ENCODE measurements at regions not wholly inside any gene's neighbourhood (a gene's known extent, or its start where the extent isn't known, plus 50 kb on each side); places are given as distances from the start of the nearest gene placed in this dataset.
"Not testable (repeated sequence)": the region's sequence is repeated elsewhere in the genome, so short reads cannot be mapped to it uniquely, and the experiment has no call there.

DNA sequence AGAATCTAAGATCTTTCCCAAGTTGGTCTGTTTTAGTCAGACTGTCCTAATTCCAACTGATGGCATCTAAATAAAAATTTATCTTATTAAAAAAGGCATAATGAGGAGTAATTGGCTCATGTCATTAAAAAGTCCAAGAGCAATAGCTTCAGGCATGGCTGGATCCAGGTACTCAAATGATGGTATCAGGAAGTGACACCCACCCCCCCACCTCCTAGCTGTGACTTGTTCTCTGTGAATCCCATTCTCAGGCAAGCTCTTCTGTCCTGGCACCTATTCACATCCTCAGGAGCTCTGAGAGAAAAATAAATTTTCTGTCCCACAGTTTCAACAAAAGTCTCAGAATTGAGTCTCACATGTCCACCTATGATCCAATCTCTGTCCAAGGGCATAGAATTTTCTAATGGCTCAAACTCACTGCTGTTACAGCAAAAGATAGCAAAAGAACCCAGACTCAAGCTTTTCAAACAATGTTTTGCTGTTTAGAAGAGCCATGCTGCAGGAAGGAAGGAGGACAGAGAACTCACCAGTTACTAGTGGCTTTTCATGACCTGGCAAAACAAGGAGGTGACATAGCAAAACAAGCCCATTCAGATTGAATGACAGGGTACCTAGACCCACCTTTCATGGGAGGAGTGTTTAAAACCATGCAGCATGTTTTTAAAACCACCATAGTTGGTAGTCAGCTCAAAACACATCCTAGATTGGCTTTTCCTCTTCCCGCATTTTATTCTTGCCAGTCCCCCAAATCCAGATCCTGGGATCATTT lies 496.1 kb downstream of the PREX1 start:
- TF ChIP-seq, protein P1, sequence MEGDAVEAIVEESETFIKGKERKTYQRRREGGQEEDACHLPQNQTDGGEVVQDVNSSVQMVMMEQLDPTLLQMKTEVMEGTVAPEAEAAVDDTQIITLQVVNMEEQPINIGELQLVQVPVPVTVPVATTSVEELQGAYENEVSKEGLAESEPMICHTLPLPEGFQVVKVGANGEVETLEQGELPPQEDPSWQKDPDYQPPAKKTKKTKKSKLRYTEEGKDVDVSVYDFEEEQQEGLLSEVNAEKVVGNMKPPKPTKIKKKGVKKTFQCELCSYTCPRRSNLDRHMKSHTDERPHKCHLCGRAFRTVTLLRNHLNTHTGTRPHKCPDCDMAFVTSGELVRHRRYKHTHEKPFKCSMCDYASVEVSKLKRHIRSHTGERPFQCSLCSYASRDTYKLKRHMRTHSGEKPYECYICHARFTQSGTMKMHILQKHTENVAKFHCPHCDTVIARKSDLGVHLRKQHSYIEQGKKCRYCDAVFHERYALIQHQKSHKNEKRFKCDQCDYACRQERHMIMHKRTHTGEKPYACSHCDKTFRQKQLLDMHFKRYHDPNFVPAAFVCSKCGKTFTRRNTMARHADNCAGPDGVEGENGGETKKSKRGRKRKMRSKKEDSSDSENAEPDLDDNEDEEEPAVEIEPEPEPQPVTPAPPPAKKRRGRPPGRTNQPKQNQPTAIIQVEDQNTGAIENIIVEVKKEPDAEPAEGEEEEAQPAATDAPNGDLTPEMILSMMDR (conservative IDR thresholded peaks at IDR 0.05): no peak

DNA sequence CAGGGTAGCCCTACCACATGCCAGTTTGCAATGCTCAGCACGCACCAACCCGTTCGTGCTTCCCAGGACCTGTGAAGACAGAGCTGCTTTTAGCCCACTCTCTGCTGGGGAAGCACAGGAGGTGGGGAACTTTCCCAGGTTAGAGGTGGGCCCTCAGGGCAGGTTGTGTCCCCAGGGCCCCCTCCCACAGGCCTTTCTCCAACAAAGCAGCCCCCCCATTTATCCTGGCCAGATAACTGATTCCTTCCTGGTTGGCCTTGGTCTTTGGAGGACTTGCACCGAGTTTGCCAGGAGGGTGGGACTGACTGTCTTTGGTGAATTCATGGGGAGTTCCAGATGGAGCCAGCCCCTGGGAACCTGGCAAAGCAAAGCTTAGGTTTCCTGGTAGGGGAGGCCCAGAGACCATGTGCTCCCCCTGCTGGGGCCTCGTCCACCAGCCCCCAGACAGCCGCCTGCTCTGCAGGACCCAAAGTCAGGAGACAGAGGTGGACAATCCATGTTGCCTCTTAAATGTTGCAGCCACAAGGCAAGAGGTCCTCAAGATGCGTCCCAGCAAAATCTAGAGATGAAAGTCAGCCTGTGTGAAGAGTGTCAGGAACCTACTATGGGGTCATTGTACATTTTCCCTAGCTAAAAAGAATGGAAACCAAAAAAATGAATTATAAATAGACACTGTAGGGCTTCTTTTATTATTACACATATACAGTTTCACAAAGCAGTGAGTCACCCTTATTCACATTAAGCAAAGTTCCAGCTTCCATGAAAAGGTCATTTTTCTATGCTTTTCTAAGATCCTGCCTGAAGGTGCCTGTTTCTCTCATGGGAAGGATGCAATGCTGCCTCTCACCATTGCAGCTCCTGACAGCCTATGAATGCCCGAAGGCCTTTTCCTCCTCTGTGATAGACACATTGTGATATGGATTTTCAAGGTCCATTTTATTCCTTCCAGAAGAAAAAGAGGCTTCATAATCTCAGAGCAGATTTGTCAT lies 497.8 kb downstream of the PREX1 start:
- TF ChIP-seq, protein P1 (conservative IDR thresholded peaks at IDR 0.05): peak; percentile 47
- no peaks in the 10 kb centered on the region for H3K9me3 Mint-ChIP-seq
- H3K27me3 Mint-ChIP-seq (ENCODE audit: low read depth): no peaks in the 10 kb centered on the region
- peaks cover 10% of the 10 kb centered on the region for H3K4me1 Mint-ChIP-seq
- H3K4me3 Mint-ChIP-seq: no peak overlapping the region
- H3K36me3 Mint-ChIP-seq (ENCODE audit: low read depth): no peaks in the 10 kb centered on the region
- peak; percentile 25 for DNase-seq (ENCODE audit: low read depth, low spot score)
- no peak overlapping the region for H3K27ac Mint-ChIP-seq (ENCODE audit: unreplicated experiment)

More for the DNA sequence above, 496.1 kb downstream of the PREX1 start:
- no peaks in the 10 kb centered on the region for H3K36me3 Mint-ChIP-seq (ENCODE audit: low read depth)
- H3K27me3 Mint-ChIP-seq (ENCODE audit: low read depth): no peaks in the 10 kb centered on the region
- H3K27ac Mint-ChIP-seq (ENCODE audit: unreplicated experiment): no peak overlapping the region
- H3K4me1 Mint-ChIP-seq: peaks cover 10% of the 10 kb centered on the region
- H3K4me3 Mint-ChIP-seq: no peak overlapping the region
- no peak for DNase-seq (ENCODE audit: low read depth, low spot score)
- H3K9me3 Mint-ChIP-seq: no peaks in the 10 kb centered on the region

DNA sequence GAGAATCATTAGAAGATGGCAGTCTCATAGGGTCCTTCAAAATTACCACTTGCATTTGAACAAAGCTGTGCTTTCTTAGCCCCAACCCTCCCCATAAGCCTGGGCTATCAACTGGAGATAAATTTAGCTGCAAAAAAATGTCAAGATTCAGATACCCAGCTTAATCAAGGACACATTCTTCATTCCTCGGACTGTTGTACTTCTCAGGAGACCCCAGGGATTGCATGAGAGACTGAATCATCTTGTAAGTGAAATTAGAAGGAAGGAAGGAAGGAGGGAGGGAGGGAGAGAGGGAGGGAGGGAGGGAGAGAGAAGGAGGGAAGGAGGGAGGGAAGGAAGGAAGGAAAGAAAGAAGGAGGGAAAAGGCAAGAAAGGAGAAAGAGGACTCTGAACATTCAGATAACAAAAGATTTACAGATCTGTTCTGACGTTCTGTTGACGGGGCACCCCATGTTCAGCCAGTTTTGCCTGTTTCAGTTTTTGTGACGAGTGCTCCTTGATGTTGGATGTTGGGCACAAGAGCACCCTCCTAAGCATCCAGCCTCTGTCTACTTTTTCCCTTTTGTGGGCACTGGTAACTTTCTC lies 498.7 kb downstream of the PREX1 start:
- DNase-seq (ENCODE audit: low read depth, low spot score): no peak
- Mint-ChIP-seq H3K36me3 (ENCODE audit: low read depth) (no peaks in the 10 kb centered on the region), H3K4me1 (peaks cover 10% of the 10 kb centered on the region), H3K27me3 (ENCODE audit: low read depth) (no peaks in the 10 kb centered on the region), H3K9me3 (no peaks in the 10 kb centered on the region), H3K27ac (ENCODE audit: unreplicated experiment) (no peak overlapping the region), H3K4me3 (no peak overlapping the region)
- TF ChIP-seq, protein P1 (conservative IDR thresholded peaks at IDR 0.05): no peak

DNA sequence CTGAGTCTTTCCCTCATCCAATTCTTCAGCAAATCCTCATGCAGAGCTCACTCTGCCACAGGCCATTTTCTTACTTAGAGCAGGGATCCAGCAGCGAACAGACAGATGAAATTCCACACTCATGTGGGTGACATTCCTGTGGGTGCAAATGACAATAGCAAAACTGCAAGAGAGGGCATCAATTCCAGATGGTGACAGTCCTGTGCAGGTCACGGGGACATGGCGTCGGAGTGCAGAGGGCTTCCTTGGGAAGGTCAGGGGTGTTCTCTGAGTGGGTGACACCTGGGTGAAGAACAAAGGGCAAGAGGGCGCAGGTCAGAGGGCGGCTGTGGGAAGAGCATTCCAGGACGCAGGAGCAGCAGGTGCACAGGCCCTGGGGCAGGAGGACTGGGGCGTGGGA lies 500.0 kb downstream of the PREX1 start:
- DNase-seq (ENCODE audit: low read depth, low spot score); H3K27me3 Mint-ChIP-seq (ENCODE audit: low read depth); H3K9me3 Mint-ChIP-seq; H3K36me3 Mint-ChIP-seq (ENCODE audit: low read depth); H3K4me3 Mint-ChIP-seq: not testable (repeated sequence)
- peak overlapping the region; percentile 5 for H3K27ac Mint-ChIP-seq (ENCODE audit: unreplicated experiment)
- peaks cover 10% of the 10 kb centered on the region for H3K4me1 Mint-ChIP-seq

DNA sequence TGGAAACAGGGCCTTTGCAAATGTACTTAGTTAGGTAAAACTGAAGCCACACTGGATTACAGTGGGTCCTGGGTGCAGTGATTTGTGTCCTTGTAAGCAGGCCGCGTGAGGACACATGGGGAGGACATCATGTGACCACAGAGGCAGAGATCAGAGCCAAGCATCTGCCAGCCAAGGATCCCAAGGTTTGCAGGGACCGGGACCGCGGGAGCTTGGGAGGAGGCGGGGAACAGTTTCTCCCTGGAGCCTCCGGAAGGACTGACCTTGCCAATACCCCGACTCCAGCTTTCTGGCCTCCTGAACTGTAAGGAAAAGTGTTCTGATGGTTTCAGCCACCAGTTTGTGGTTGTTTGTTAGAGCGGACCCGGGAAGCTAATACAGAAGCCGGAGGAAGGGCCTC lies 500.9 kb downstream of the PREX1 start:
- Mint-ChIP-seq H3K4me3 (no peak overlapping the region), H3K36me3 (ENCODE audit: low read depth) (no peaks in the 10 kb centered on the region), H3K9me3 (no peaks in the 10 kb centered on the region), H3K27me3 (ENCODE audit: low read depth) (no peaks in the 10 kb centered on the region), H3K4me1 (peaks cover 10% of the 10 kb centered on the region), H3K27ac (ENCODE audit: unreplicated experiment) (no peak overlapping the region)
- TF ChIP-seq, protein P1 (conservative IDR thresholded peaks at IDR 0.05): no peak
- DNase-seq (ENCODE audit: low read depth, low spot score): no peak
